Esophagus muscularis mucosa (tissue), 3 donors: ENCODE measurements at regions not wholly inside any gene's neighbourhood (a gene's known extent, or its start where the extent isn't known, plus 50 kb on each side); places are given as distances from the start of the nearest gene placed in this dataset.

ENCODE experiments used
- POLR2A ChIP-seq: fragments of 450-650 bp; IDR thresholded peaks from one replicate; pipeline ENCODE4 v1.6.1; 2017; ENCODE audit warnings: antibody characterized with exemption, moderate library complexity, mild to moderate bottlenecking, low read depth
- POLR2AphosphoS5 ChIP-seq, 2 donors: sonication (generic); formaldehyde crosslinking; IDR thresholded peaks; one replicate each; pipeline ENCODE4 v1.6.1; 2017; ENCODE audit warnings: antibody characterized with exemption in 2 of 2
- TF ChIP-seq, protein P1 (sequence below), 3 experiments: fragments of 200-600 bp in 2 of 3; fragments of 450-650 bp in 1 of 3; sonication (generic) in 2 of 3; IDR thresholded peaks; one replicate each; pipeline ENCODE4 v1.5.1; 2017 to 2019; ENCODE audit warnings: antibody characterized with exemption in 3 of 3, mild to moderate bottlenecking in 2 of 3, moderate library complexity in 1 of 3

DNA sequence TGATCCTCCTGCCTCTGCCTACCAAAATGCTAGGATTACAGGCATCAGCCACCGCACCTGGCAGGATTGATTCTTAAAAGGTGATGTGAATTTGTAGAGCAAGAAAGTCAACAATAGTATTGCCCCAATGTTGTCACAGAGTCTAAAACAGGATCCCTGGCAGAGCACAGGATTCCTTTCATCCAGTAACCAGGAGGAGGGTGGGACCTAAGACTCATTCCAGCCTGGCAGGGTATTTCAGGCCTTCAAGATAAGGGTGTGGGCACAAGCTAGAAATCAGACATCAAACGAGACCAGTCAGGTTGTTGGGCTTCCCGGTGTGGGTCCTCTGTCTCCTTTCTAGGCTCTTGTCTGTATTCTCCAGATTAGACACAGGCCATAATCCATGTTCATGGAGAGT lies 511.4 kb downstream of the BCL11A start:
- TF ChIP-seq POLR2A: no peak
- TF ChIP-seq, protein P1, sequence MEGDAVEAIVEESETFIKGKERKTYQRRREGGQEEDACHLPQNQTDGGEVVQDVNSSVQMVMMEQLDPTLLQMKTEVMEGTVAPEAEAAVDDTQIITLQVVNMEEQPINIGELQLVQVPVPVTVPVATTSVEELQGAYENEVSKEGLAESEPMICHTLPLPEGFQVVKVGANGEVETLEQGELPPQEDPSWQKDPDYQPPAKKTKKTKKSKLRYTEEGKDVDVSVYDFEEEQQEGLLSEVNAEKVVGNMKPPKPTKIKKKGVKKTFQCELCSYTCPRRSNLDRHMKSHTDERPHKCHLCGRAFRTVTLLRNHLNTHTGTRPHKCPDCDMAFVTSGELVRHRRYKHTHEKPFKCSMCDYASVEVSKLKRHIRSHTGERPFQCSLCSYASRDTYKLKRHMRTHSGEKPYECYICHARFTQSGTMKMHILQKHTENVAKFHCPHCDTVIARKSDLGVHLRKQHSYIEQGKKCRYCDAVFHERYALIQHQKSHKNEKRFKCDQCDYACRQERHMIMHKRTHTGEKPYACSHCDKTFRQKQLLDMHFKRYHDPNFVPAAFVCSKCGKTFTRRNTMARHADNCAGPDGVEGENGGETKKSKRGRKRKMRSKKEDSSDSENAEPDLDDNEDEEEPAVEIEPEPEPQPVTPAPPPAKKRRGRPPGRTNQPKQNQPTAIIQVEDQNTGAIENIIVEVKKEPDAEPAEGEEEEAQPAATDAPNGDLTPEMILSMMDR (IDR thresholded peaks at IDR 0.05): no peak
- TF ChIP-seq POLR2AphosphoS5 (IDR thresholded peaks at IDR 0.05): no peak
